Lung (tissue), 11 donors: ENCODE measurements at regions not wholly inside any gene's neighbourhood (a gene's known extent, or its start where the extent isn't known, plus 50 kb on each side); places are given as distances from the start of the nearest gene placed in this dataset.

Experiments
- ATAC-seq: fragments of 200-7000 bp; cut with Tn5 transposase; one replicate; pipeline ENCODE4 v1.9.1; 2020; ENCODE audit warnings: moderate number of reproducible peaks; ENCODE audit not compliant: insufficient read depth, low FRiP score
- DNase-seq, 3 donors: peaks; one replicate each; pipeline ENCODE4 v3.0.0-alpha.2; 2013 to 2017
- H3K27ac ChIP-seq, 2 donors: one replicate each; pipeline ENCODE4 v1.5.1; 2013; ENCODE audit warnings: mild to moderate bottlenecking in 2 of 2, moderate library complexity in 2 of 2, control low read depth in 1 of 2, inconsistent platforms in 1 of 2, low read depth in 1 of 2, low read length in 1 of 2
- H3K27me3 ChIP-seq, 3 donors: one replicate each; pipeline ENCODE4 v1.5.1; 2013; ENCODE audit warnings: low read length in 2 of 3; ENCODE audit not compliant: control insufficient read depth in 3 of 3, insufficient read depth in 3 of 3
- H3K36me3 ChIP-seq, 4 donors: one replicate each; pipeline ENCODE4 v1.5.1; 2013; ENCODE audit warnings: low read length in 4 of 4, mild to moderate bottlenecking in 1 of 4, moderate library complexity in 1 of 4; ENCODE audit not compliant: control insufficient read depth in 4 of 4, insufficient read depth in 4 of 4
- H3K4me1 ChIP-seq, 5 donors: one replicate each; pipeline ENCODE4 v1.5.1; 2013; ENCODE audit warnings: low read length in 5 of 5, mild to moderate bottlenecking in 2 of 5, moderate library complexity in 1 of 5; ENCODE audit not compliant: control insufficient read depth in 5 of 5, insufficient read depth in 5 of 5
- H3K4me3 ChIP-seq: one replicate; pipeline ENCODE4 v1.5.1; 2013; ENCODE audit warnings: mild to moderate bottlenecking, control low read depth, moderate library complexity
- H3K9ac ChIP-seq, 2 donors: one replicate each; pipeline ENCODE4 v1.5.1; 2013; ENCODE audit warnings: low read length in 2 of 2, control low read depth in 1 of 2; ENCODE audit not compliant: insufficient read depth in 1 of 2
- H3K9me3 ChIP-seq, 4 donors: one replicate each; pipeline ENCODE4 v1.5.1; 2013; ENCODE audit warnings: low read length in 3 of 4, mild to moderate bottlenecking in 1 of 4, moderate library complexity in 1 of 4; ENCODE audit not compliant: control insufficient read depth in 4 of 4, insufficient read depth in 3 of 4
- WGBS, 2 donors: extraction: QIAGEN DNeasy Blood & Tissue Kit; methylation state at CpG; one replicate each; pipeline ENCODE4 v1.1.7; 2013; 5-methylcytosine and 5-hydroxymethylcytosine counted together
- TF ChIP-seq, protein P1 (sequence below): IDR thresholded peaks from 2 replicates; pipeline ENCODE4 v1.5.1; 2012; ENCODE audit warnings: mild to moderate bottlenecking; ENCODE audit errors: control extremely low read depth, extremely low read depth
- donor health status: control.
- donor health status: control.
- donor health status: Bipolar disorder and iron deficiency.
- donor health status: healthy.
- donor health status: DM: yes; HTN: yes; CAD: no.

DNA sequence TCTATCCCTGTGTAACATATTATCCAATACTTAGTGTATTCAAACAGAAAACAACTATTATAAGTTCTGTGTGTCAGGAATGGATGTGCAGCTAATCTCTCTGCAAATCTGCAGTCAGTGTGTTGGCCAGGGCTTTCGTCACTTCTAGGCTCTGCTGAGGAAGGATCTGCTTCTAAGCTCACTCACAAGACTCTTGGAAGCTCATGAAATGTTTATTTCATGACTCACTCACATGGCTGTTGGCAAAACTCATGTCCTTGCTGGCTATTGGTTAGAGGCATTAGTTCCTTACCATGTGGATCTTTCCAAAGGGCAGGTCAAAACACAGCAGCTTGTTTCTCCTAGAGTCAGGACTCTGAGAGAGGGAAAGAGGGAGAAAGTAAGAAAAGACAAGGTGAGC is 367.4 kb upstream of the SMARCA2 start:
- ATAC-seq = no peak
- no peaks in the 10 kb centered on the region for H3K27me3 ChIP-seq
- TF ChIP-seq, protein P1, sequence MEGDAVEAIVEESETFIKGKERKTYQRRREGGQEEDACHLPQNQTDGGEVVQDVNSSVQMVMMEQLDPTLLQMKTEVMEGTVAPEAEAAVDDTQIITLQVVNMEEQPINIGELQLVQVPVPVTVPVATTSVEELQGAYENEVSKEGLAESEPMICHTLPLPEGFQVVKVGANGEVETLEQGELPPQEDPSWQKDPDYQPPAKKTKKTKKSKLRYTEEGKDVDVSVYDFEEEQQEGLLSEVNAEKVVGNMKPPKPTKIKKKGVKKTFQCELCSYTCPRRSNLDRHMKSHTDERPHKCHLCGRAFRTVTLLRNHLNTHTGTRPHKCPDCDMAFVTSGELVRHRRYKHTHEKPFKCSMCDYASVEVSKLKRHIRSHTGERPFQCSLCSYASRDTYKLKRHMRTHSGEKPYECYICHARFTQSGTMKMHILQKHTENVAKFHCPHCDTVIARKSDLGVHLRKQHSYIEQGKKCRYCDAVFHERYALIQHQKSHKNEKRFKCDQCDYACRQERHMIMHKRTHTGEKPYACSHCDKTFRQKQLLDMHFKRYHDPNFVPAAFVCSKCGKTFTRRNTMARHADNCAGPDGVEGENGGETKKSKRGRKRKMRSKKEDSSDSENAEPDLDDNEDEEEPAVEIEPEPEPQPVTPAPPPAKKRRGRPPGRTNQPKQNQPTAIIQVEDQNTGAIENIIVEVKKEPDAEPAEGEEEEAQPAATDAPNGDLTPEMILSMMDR = no peak
- H3K9ac ChIP-seq = no peak overlapping the region
- no peaks in the 10 kb centered on the region for H3K4me1 ChIP-seq
- no peaks in the 10 kb centered on the region for H3K9me3 ChIP-seq
- no peak overlapping the region for H3K27ac ChIP-seq
- peak in 1 of 3 donors; percentile 11 for DNase-seq
- no peaks in the 10 kb centered on the region for H3K36me3 ChIP-seq
- WGBS, 2 donors = 35 to 67% methylated on average over 1 of the region's 1 CpG
- H3K4me3 ChIP-seq = no peak overlapping the region

DNA sequence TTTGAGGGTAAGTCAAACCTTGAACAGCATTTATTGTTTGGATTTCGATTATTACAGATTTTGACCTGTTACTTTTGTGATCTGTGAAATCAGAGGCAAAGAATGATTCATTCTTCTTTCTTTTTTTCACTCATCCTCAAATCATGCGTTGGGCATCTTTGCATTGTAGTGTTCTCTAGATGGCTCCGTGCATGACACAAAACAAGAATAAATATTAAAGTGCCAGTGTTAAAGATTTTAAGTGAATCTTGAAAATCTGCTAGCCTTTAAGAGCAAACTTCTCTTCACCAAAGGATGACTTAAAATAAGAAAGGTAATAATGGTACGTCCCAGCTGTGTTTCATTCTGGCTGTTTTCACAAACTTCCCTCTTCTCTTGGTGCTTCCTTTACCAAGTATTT is 361.9 kb upstream of the SMARCA2 start:
- no peaks in the 10 kb centered on the region for H3K9me3 ChIP-seq
- no peak for ATAC-seq
- H3K4me3 ChIP-seq = no peak overlapping the region
- no peaks in the 10 kb centered on the region for H3K36me3 ChIP-seq
- WGBS, 2 donors = 70 to 79% methylated on average over 4 of the region's 4 CpGs
- TF ChIP-seq, protein P1 = no peak
- H3K9ac ChIP-seq = no peak overlapping the region
- no peak for DNase-seq
- no peaks in the 10 kb centered on the region for H3K4me1 ChIP-seq
- no peaks in the 10 kb centered on the region for H3K27me3 ChIP-seq
- no peak overlapping the region for H3K27ac ChIP-seq

DNA sequence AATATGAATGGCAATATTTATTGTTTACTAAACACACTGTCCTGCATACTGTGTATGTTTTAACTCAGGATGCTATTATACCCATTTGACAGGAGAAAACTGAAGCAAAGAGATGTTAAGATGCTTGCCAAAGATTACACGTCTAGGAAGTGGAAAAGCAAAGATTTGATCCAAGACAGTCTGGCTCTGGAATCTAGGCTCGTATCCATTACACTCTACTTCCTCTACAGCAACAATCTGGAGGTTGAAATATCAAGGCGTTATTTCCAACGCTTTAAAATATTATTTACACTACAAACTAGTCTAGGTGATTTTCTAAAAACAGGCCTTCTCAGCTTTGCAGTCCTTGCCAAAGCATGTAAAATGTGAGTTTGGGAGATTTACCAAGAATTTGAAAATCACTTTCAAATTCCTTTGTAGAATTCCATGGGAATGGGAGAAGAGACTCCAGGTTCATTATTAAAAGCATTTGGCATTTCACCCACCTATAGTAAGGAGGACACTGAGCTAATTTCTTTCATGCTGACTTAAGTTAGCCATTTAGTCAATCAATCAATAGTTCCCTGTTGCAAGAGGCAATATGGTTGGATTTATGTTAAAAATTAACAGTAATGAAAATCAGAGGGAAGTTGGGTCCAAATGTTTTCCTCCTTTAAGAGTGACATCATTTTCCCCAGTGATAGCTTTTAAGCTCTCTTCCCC is 356.3 kb upstream of the SMARCA2 start:
- no peaks in the 10 kb centered on the region for H3K9me3 ChIP-seq
- H3K36me3 ChIP-seq = no peaks in the 10 kb centered on the region
- no peak for ATAC-seq
- TF ChIP-seq, protein P1 = no peak
- H3K9ac ChIP-seq = no peak overlapping the region
- DNase-seq = no peak
- H3K27me3 ChIP-seq = no peaks in the 10 kb centered on the region
- no peak overlapping the region for H3K4me3 ChIP-seq
- no peaks in the 10 kb centered on the region for H3K4me1 ChIP-seq
- no peak overlapping the region for H3K27ac ChIP-seq
- 74 to 79% methylated on average over 4 of the region's 4 CpGs for WGBS, 2 donors

DNA sequence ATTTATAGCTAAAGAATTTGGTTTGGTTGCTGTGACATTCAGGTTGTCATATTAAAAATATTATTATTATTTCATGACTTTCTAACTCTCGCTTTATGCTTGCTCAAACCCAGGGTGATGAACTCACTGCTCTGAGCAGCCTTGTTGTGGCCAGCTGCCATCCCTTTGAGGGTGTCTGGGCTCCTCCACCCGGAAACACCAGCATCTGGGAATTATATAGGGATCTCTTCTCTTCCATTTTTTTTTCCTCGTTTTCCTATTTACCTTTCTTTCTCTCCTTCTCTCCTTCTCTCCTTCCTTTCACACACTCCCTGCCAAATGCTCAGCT is 355.8 kb upstream of the SMARCA2 start:
- Histone ChIP-seq H3K27me3 (no peaks in the 10 kb centered on the region), H3K9ac (no peak overlapping the region), H3K27ac (no peak overlapping the region), H3K36me3 (no peaks in the 10 kb centered on the region), H3K9me3 (no peaks in the 10 kb centered on the region), H3K4me1 (no peaks in the 10 kb centered on the region), H3K4me3 (no peak overlapping the region)
- 77 to 92% methylated on average over 3 of the region's 3 CpGs for WGBS, 2 donors
- TF ChIP-seq, protein P1 = no peak
- DNase-seq (no peak), ATAC-seq (no peak)
